Lower leg skin (tissue), 3 donors: ENCODE measurements at regions not wholly inside any gene's neighbourhood (a gene's known extent, or its start where the extent isn't known, plus 50 kb on each side); places are given as distances from the start of the nearest gene placed in this dataset.

Source experiments
- CTCF ChIP-seq, 3 donors: fragments of 450-650 bp; IDR thresholded peaks; one replicate each; pipeline ENCODE4 v1.5.1; 2016; ENCODE audit warnings: antibody characterized with exemption in 3 of 3, mild to moderate bottlenecking in 3 of 3, moderate library complexity in 2 of 3
- POLR2A ChIP-seq, 2 donors: fragments of 450-650 bp; IDR thresholded peaks; one replicate each; pipeline ENCODE4 v1.6.1; 2016 to 2017; ENCODE audit warnings: antibody characterized with exemption in 2 of 2, mild to moderate bottlenecking in 1 of 2, moderate library complexity in 1 of 2

- no peak for TF ChIP-seq POLR2A (IDR thresholded peaks at IDR 0.05)
- TF ChIP-seq CTCF (IDR thresholded peaks at IDR 0.05) = no peak
These were observed 278.0 kb upstream of the ID2 start for GRCh38 chr2:8403876-8404275.
